CD4-positive, alpha-beta T cell (primary cell): ENCODE measurements at regions not wholly inside any gene's neighbourhood (a gene's known extent, or its start where the extent isn't known, plus 50 kb on each side); places are given as distances from the start of the nearest gene placed in this dataset.

Source experiments
- ATAC-seq: fragments of 200-7000 bp; cut with Tn5 transposase; one replicate; pipeline ENCODE4 v1.10.0; 2022; ENCODE audit warnings: mild to moderate bottlenecking; ENCODE audit not compliant: poor library complexity
- CTCF ChIA-PET: fragments of 350-600 bp; sonication (Branson Sonifier 250); formaldehyde crosslinking; loops from one replicate; lab custom pipeline; 2021; ENCODE audit warnings: antibody characterized with exemption, inconsistent platforms; lab: Charles Lee
- POLR2A ChIA-PET: fragments of 350-600 bp; sonication (Branson Sonifier 250); formaldehyde crosslinking; loops from one replicate; lab custom pipeline; 2021; ENCODE audit warnings: antibody characterized with exemption, inconsistent platforms; lab: Charles Lee
- DNase-seq, 14 experiments: peaks; one replicate each; pipeline ENCODE4 v3.0.0-alpha.2; 2013 to 2020; ENCODE audit warnings: mixed read lengths in 2 of 14
- H3K27ac ChIP-seq, 2 donors: one replicate each; pipeline versions ENCODE4 v1.5.1 to v1.7.0; 2013; ENCODE audit warnings: low read length in 2 of 2, low read depth in 1 of 2, mild to moderate bottlenecking in 1 of 2
- H3K27me3 ChIP-seq, 2 experiments: 1 replicate in 1 of 2; 2 replicates in 1 of 2; pipeline versions ENCODE4 v1.6.1 to v1.7.0; 2013; ENCODE audit warnings: low read length in 2 of 2, control low read depth in 1 of 2, mild to moderate bottlenecking in 1 of 2, moderate library complexity in 1 of 2; ENCODE audit not compliant: insufficient read depth in 2 of 2, control insufficient read depth in 1 of 2
- H3K36me3 ChIP-seq: one replicate; pipeline ENCODE4 v1.6.1; 2013; ENCODE audit warnings: low read length, control low read depth; ENCODE audit not compliant: insufficient read depth
- H3K4me1 ChIP-seq: one replicate; pipeline ENCODE4 v1.6.1; 2013; ENCODE audit warnings: low read length, control low read depth; ENCODE audit not compliant: insufficient read depth
- H3K4me3 ChIP-seq: one replicate; pipeline ENCODE4 v1.5.1; 2013; ENCODE audit warnings: mild to moderate bottlenecking, low read length, moderate library complexity
- H3K9me3 ChIP-seq, 2 experiments: 1 replicate in 1 of 2; 2 replicates in 1 of 2; pipeline versions ENCODE4 v1.6.1 to v1.7.0; 2013; ENCODE audit warnings: low read length in 2 of 2, mild to moderate bottlenecking in 2 of 2, control low read depth in 1 of 2, moderate library complexity in 1 of 2; ENCODE audit not compliant: control insufficient read depth in 1 of 2, insufficient read depth in 1 of 2
- H3K27ac Mint-ChIP-seq: one replicate; pipeline ENCODE4 v1.8.0; 2020; ENCODE audit warnings: mixed read lengths
- H3K27me3 Mint-ChIP-seq: one replicate; pipeline ENCODE4 v1.8.0; 2021; ENCODE audit warnings: mixed read lengths
- H3K36me3 Mint-ChIP-seq: one replicate; pipeline ENCODE4 v1.8.0; 2021; ENCODE audit warnings: low read depth, mixed read lengths
- H3K4me1 Mint-ChIP-seq: one replicate; pipeline ENCODE4 v1.8.0; 2021; ENCODE audit warnings: low read depth, mixed read lengths
- H3K4me3 Mint-ChIP-seq: one replicate; pipeline ENCODE4 v1.8.0; 2020; ENCODE audit warnings: mild to moderate bottlenecking, mixed read lengths
- H3K9me3 Mint-ChIP-seq: one replicate; pipeline ENCODE4 v1.8.0; 2020; ENCODE audit warnings: mixed read lengths
- intact Hi-C, 2 experiments: fragments of 100-400 bp; cut with DNase I in 1 of 2; cut with micrococcal nuclease in 1 of 2; formaldehyde crosslinking; loops; one replicate each; pipeline versions ENCODE4 v1.15.1 to v1.9.0; 2023 to 2025; cut with DNase I, micrococcal nuclease
- TF ChIP-seq, protein P1 (sequence below): fragments of 200-600 bp; IDR thresholded peaks from one replicate; pipeline ENCODE4 v1.8.0; 2022; ENCODE audit warnings: antibody characterized with exemption, mild to moderate bottlenecking

DNA sequence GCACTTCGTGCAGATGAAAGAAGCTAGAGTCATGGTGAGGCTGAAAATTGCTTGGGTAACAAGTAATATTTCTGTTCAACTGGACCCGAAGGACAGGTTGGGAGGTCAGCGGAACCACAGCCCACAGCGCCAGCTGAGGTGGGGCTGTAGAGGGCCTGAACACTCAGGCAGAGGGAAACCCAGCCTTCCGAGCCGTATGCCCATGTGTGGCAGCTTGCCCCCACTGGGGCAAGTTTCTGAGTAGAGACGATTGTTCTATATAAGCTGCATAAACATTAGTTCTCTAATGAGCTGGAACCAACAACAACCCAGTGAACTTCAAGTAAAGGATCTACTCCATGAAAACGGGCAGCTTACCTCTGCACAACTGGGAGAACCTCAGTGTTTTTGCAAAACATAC is 58.4 kb upstream of the TNS3 start:
- Histone ChIP-seq H3K36me3 (no peaks in the 10 kb centered on the region), H3K27me3 (no peaks in the 10 kb centered on the region), H3K9me3 (peaks cover 0 to 17% of the 10 kb centered on the region in 2 experiments), H3K4me3 (no peak overlapping the region), H3K27ac (no peak overlapping the region), H3K4me1 (no peaks in the 10 kb centered on the region)
- H3K9me3 Mint-ChIP-seq: peaks cover 4% of the 10 kb centered on the region
- ATAC-seq: no peak
- H3K4me3 Mint-ChIP-seq: no peak overlapping the region
- no peaks in the 10 kb centered on the region for H3K27me3 Mint-ChIP-seq
- no peaks in the 10 kb centered on the region for H3K36me3 Mint-ChIP-seq
- CTCF ChIA-PET: no interaction called here
- TF ChIP-seq, protein P1, sequence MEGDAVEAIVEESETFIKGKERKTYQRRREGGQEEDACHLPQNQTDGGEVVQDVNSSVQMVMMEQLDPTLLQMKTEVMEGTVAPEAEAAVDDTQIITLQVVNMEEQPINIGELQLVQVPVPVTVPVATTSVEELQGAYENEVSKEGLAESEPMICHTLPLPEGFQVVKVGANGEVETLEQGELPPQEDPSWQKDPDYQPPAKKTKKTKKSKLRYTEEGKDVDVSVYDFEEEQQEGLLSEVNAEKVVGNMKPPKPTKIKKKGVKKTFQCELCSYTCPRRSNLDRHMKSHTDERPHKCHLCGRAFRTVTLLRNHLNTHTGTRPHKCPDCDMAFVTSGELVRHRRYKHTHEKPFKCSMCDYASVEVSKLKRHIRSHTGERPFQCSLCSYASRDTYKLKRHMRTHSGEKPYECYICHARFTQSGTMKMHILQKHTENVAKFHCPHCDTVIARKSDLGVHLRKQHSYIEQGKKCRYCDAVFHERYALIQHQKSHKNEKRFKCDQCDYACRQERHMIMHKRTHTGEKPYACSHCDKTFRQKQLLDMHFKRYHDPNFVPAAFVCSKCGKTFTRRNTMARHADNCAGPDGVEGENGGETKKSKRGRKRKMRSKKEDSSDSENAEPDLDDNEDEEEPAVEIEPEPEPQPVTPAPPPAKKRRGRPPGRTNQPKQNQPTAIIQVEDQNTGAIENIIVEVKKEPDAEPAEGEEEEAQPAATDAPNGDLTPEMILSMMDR: no peak
- H3K4me1 Mint-ChIP-seq: no peaks in the 10 kb centered on the region
- POLR2A ChIA-PET: no interaction called here
- no peak for DNase-seq
- intact Hi-C loops: no loop called here
- H3K27ac Mint-ChIP-seq: no peak overlapping the region

DNA sequence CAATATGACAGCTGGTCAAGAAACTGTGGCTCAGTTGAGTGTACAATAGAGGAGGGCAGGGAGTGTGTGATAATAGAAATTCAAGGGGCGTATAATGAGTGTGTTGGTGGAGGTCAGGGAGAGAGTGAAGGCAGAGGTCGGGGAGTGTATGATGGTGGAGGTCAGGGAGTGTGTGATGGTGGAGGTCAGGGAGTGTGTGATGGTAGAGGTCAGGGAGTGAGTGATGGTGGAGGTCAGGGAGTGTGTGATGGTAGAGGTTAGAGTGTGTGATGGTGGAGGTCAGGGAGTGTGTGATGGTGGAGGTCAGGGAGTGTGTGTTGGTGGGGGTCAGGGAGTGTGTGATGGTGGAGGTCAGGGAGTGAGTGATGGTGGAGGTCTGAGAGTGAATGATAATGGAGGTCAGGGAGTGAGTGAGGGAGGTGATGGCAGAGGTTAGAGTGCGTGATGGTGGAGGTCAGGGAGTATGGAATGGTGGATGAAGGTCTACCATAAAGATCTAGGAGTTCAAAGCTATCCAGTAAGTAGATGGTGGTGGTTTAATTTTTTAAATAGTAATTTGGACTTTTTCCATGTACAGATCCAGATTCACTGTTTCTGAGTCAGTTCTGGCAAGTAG is 57.7 kb upstream of the TNS3 start:
- H3K4me3 Mint-ChIP-seq: no peak overlapping the region
- ChIA-PET CTCF (no interaction called here), POLR2A (no interaction called here)
- H3K27ac Mint-ChIP-seq: no peak overlapping the region
- H3K4me3 ChIP-seq: no peak overlapping the region
- intact Hi-C loops: no loop called here
- H3K9me3 Mint-ChIP-seq: peaks cover 4% of the 10 kb centered on the region
- no peaks in the 10 kb centered on the region for H3K4me1 Mint-ChIP-seq
- H3K27me3 Mint-ChIP-seq: no peaks in the 10 kb centered on the region
- no peak for DNase-seq
- H3K36me3 ChIP-seq: no peaks in the 10 kb centered on the region
- no peak overlapping the region for H3K27ac ChIP-seq
- H3K27me3 ChIP-seq: no peaks in the 10 kb centered on the region
- H3K4me1 ChIP-seq: no peaks in the 10 kb centered on the region
- no peaks in the 10 kb centered on the region for H3K36me3 Mint-ChIP-seq
- ATAC-seq: no peak
- peaks cover 0 to 21% of the 10 kb centered on the region in 2 experiments for H3K9me3 ChIP-seq
- TF ChIP-seq, protein P1: no peak

DNA sequence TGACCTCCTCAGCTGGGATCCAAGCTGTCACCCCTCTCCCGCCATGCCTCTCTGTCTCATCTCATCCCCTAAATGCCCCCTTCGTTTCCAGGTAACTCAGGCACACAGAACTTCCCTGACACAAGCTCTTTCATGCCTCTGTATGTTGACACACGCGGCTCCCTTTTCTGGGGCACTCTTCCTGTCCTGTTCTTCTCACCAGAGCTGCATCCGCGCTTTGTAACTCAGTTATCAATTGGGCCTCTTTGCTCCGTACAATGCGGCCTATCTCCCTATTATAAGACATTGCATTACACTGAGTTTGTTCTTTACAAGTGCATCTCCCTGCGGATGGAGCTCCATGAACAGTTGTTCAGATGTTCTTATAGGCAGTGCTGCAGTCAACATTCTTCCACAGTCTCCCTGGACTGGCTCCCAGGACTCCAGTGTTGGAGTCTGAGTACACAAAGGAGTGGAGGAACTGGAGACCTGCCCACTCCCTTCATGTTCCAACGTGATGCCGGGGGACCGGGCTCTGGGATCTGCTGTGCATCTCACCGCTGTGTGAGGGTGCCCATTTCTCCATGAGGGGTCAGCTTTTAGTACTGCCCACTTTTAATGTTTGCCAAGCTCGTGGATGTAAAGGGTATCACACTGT is 56.9 kb upstream of the TNS3 start:
- ATAC-seq (no peak), DNase-seq (no peak)
- CTCF ChIA-PET: no interaction called here
- Histone ChIP-seq H3K27me3 (no peaks in the 10 kb centered on the region), H3K4me3 (no peak overlapping the region), H3K27ac (no peak overlapping the region), H3K4me1 (no peaks in the 10 kb centered on the region), H3K36me3 (no peaks in the 10 kb centered on the region), H3K9me3 (peaks cover 0 to 16% of the 10 kb centered on the region in 2 experiments)
- no peaks in the 10 kb centered on the region for H3K36me3 Mint-ChIP-seq
- H3K4me3 Mint-ChIP-seq: no peak overlapping the region
- no peaks in the 10 kb centered on the region for H3K4me1 Mint-ChIP-seq
- intact Hi-C loops: no loop called here
- H3K27me3 Mint-ChIP-seq: no peaks in the 10 kb centered on the region
- POLR2A ChIA-PET: no interaction called here
- TF ChIP-seq, protein P1: no peak
- H3K27ac Mint-ChIP-seq: no peak overlapping the region
- peaks cover 3% of the 10 kb centered on the region for H3K9me3 Mint-ChIP-seq
